Activated B cell treated with CpG ODN at 0.5 μM for 24 hours (primary cell): ENCODE measurements at regions not wholly inside any gene's neighbourhood (a gene's known extent, or its start where the extent isn't known, plus 50 kb on each side); places are given as distances from the start of the nearest gene placed in this dataset.

Experiments
- ATAC-seq: fragments of 200-7000 bp; cut with Tn5 transposase; one replicate; pipeline ENCODE4 v1.10.0; 2021; ENCODE audit warnings: low read depth, mild to moderate bottlenecking, moderate library complexity
- CTCF ChIA-PET: fragments of 350-600 bp; sonication (Branson Sonifier 250); formaldehyde crosslinking; loops from one replicate; lab custom pipeline; 2021; ENCODE audit warnings: antibody characterized with exemption; lab: Charles Lee
- POLR2A ChIA-PET: fragments of 350-600 bp; sonication (Branson Sonifier 250); formaldehyde crosslinking; loops from one replicate; lab custom pipeline; 2021; ENCODE audit warnings: antibody characterized with exemption; lab: Charles Lee
- DNase-seq: peaks from one replicate; pipeline ENCODE4 v3.0.0; 2022
- H3K27ac Mint-ChIP-seq: one replicate; pipeline ENCODE4 v1.8.0; 2020; ENCODE audit warnings: mixed read lengths
- H3K27me3 Mint-ChIP-seq: one replicate; pipeline ENCODE4 v1.8.0; 2021; ENCODE audit warnings: mixed read lengths
- H3K36me3 Mint-ChIP-seq: one replicate; pipeline ENCODE4 v1.8.0; 2021; ENCODE audit warnings: low read depth, mixed read lengths
- H3K4me1 Mint-ChIP-seq: one replicate; pipeline ENCODE4 v1.8.0; 2021; ENCODE audit warnings: mixed read lengths
- H3K4me3 Mint-ChIP-seq: one replicate; pipeline ENCODE4 v1.8.0; 2020; ENCODE audit warnings: mild to moderate bottlenecking, mixed read lengths
- H3K9me3 Mint-ChIP-seq: one replicate; pipeline ENCODE4 v1.8.0; 2020; ENCODE audit warnings: mixed read lengths
- CTCF ChIP-seq: fragments of 200-600 bp; IDR thresholded peaks from one replicate; pipeline ENCODE4 v1.8.0; 2022; ENCODE audit warnings: antibody characterized with exemption, mild to moderate bottlenecking
- intact Hi-C: fragments of 100-400 bp; cut with micrococcal nuclease; formaldehyde crosslinking; loops from one replicate; pipeline ENCODE4 v1.15.1; 2024

GRCh38 chr5:155783791-155784190 is 543.2 kb upstream of the SGCD start:
- ATAC-seq, result no peak
- no peak overlapping the region for H3K27ac Mint-ChIP-seq
- intact Hi-C loops, result no loop called here
- ChIA-PET POLR2A (no interaction called here), CTCF (no interaction called here)
- H3K27me3 Mint-ChIP-seq, result no peaks in the 10 kb centered on the region
- DNase-seq, result no peak
- H3K4me1 Mint-ChIP-seq, result no peaks in the 10 kb centered on the region
- peaks cover 2% of the 10 kb centered on the region for H3K9me3 Mint-ChIP-seq
- no peak overlapping the region for H3K4me3 Mint-ChIP-seq
- TF ChIP-seq CTCF, result no peak
- no peaks in the 10 kb centered on the region for H3K36me3 Mint-ChIP-seq

DNA sequence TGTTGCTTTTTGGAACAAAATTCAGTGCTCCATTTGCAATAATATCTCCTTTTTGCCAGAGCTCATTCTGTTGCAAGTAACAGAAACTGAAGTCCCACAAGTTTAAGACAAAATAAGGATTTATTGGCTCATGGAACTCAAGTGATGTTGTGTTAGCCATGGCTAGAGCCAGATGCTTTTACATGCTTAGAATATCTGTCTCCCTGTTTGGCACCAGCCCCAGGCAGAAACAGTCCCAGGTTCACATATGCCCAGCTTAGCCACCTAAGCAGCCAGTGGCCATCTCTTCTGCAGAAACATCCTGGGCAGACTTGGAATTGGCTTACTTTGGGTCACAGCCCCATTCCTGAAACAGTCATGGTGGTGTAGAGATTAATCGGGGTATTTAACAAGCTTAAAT is 540.9 kb upstream of the SGCD start:
- POLR2A ChIA-PET, result no interaction called here
- intact Hi-C loops, result no loop called here

DNA sequence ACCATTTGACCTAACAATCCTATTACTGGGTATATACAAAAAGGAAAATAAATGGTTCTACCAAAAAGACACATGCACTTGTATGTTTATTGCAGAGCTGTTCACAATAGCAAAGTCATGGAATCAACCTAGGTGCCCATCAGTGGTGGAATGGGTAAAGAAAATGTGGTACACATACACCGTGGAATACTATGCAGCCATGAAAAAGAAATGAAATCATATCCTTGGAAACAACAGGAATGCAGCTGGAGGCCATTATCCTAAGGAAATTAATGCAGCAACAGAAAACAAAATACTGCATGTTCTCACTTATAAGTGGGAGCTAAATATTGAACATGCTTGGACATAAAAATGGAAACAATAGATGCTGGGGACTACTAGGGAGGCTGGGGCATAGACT is 534.1 kb upstream of the SGCD start:
- Mint-ChIP-seq H3K27me3 (no peaks in the 10 kb centered on the region), H3K9me3 (peaks cover 25% of the 10 kb centered on the region), H3K27ac (no peak overlapping the region), H3K36me3 (no peaks in the 10 kb centered on the region), H3K4me3 (no peak overlapping the region), H3K4me1 (no peaks in the 10 kb centered on the region)
- ATAC-seq (no peak), DNase-seq (no peak)
- TF ChIP-seq CTCF, result no peak
- CTCF ChIA-PET, result no interaction called here
- intact Hi-C loops, result no loop called here
- POLR2A ChIA-PET, result no interaction called here

More for the DNA sequence above, 540.9 kb upstream of the SGCD start:
- H3K4me3 Mint-ChIP-seq, result no peak overlapping the region
- TF ChIP-seq CTCF, result no peak
- DNase-seq (no peak), ATAC-seq (no peak)
- H3K27me3 Mint-ChIP-seq, result no peaks in the 10 kb centered on the region
- H3K36me3 Mint-ChIP-seq, result no peaks in the 10 kb centered on the region
- H3K9me3 Mint-ChIP-seq, result peaks cover 2% of the 10 kb centered on the region
- H3K4me1 Mint-ChIP-seq, result no peaks in the 10 kb centered on the region
- no peak overlapping the region for H3K27ac Mint-ChIP-seq
- CTCF ChIA-PET, result no interaction called here

DNA sequence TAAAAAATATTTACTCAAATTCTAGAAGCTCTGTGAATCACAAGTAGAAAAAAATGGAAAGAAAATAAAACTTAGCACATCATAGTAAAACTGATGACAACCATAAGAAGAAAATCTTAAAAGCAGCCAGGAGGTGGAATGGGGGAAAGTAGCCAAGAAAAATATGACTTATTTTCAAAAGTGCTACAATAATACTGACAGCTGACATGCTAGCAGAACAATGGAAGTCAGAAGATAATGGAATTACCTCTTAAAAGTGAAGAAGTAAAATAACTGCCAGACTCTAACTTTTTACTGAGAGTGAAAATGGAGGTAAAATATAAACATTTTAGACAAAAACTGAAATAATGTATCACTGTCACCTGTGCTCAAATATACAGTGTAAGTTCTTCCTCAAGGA is 532.2 kb upstream of the SGCD start:
- Mint-ChIP-seq H3K4me1 (no peaks in the 10 kb centered on the region), H3K9me3 (peaks cover 27% of the 10 kb centered on the region), H3K4me3 (no peak overlapping the region), H3K27me3 (no peaks in the 10 kb centered on the region), H3K36me3 (no peaks in the 10 kb centered on the region), H3K27ac (no peak overlapping the region)
- DNase-seq, result no peak
- intact Hi-C loops, result no loop called here
- ATAC-seq, result no peak
- no peak for TF ChIP-seq CTCF
- ChIA-PET POLR2A (no interaction called here), CTCF (no interaction called here)

DNA sequence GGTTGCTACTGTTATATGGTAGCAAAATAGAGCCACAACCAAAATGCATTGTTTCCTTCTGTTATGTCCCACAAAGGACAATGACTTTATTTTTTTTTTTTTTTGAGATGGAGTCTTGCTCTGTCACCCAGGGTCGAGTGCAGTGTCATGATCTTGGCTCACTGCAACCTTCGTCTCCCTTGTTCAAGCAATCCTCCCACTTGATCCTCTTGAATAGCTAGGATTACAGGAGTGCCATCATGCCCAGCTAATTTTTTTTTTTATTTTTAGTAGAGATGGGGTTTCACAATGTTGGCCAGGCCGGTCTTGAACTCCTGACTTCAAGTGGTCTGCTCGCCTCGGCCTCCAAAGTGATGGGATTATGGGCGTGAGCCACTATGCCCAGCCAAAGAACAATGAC is 527.7 kb upstream of the SGCD start:
- peaks cover 2% of the 10 kb centered on the region for H3K27me3 Mint-ChIP-seq
- no peaks in the 10 kb centered on the region for H3K4me1 Mint-ChIP-seq
- TF ChIP-seq CTCF, result no peak
- peaks cover 19% of the 10 kb centered on the region for H3K9me3 Mint-ChIP-seq
- POLR2A ChIA-PET, result no interaction called here
- H3K27ac Mint-ChIP-seq, result no peak overlapping the region
- DNase-seq (no peak), ATAC-seq (no peak)
- CTCF ChIA-PET, result no interaction called here
- H3K4me3 Mint-ChIP-seq, result no peak overlapping the region
- H3K36me3 Mint-ChIP-seq, result no peaks in the 10 kb centered on the region
- intact Hi-C loops, result no loop called here
